Hematopoietic multipotent progenitor cell treated with erythropoietin and hydrocortisone succinate and interleukin-3 and kit ligand, for 17 days (in vitro differentiated cells): ENCODE measurements at regions not wholly inside any gene's neighbourhood (a gene's known extent, or its start where the extent isn't known, plus 50 kb on each side); places are given as distances from the start of the nearest gene placed in this dataset.
"Not testable (repeated sequence)": the region's sequence is repeated elsewhere in the genome, so short reads cannot be mapped to it uniquely, and the experiment has no call there.

Experiments used
- DNase-seq: peaks from one replicate; pipeline ENCODE4 v3.0.0-alpha.2; 2015; ENCODE audit warnings: low spot score

DNA sequence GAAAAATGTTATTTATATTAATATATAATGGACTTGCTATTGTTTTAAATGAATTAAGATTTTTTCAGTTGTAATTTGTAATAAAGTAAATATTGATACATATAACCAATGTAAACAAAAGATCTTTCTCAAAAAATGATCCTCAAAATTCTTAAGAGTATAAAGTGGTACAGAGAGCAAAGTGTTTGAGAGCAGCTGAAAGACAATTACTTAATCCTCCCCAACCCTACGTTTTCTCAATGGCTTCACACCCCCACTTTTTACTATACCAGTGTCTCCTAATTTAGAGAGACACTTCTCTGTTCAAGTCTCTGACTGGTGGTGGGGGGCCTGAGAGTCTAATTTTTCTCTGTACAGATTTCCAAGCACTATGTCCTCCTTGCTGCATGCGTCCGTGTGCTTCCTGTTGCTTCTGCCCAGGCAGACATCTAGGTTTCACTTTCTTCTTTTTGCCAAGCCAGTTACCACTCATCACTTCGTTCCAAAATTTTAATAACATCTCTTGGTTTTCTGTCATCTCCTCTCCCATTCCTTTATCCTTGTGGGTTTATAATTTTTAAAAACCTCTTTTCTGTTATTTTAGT is 276.3 kb upstream of the DNAJC19 start:
- DNase-seq: no peak

DNA sequence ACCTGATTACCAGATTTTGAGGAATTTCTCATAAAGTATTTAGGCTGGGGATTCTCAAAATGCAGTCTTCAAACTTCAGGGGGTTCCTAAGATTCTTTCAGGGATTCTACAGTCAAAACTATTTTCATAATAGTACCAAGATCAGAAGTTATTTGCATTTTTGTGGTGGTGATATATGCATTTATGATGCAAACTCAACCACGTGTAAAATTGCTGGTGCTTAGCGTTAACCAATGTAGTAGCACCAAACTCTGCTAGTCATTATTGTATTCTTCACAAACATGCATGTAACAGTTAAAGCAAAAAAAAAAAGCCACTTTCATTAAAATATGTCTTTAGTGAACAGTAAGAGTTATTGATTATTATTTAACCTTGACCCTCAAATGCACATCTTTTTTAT is 274.9 kb upstream of the DNAJC19 start:
- DNase-seq: no peak

DNA sequence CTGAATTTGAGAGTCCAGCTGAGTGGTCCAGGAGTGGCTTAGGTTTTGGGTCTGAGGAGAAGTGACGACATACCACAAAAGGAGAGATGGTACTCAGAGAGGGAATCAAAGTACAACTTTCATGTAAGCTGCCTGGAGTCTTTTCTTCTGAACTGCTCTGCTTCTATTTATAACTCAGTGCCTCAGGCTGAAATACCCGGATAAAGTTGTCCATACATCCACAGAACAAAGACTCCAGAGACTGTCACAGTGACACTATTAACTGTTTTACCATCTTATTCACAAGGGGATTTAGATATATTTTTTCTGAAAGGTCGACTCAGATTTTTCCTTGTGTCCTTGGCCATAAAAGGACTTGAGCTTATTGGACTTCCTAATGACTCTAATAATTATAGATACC is 264.3 kb upstream of the DNAJC19 start:
- DNase-seq: no peak

DNA sequence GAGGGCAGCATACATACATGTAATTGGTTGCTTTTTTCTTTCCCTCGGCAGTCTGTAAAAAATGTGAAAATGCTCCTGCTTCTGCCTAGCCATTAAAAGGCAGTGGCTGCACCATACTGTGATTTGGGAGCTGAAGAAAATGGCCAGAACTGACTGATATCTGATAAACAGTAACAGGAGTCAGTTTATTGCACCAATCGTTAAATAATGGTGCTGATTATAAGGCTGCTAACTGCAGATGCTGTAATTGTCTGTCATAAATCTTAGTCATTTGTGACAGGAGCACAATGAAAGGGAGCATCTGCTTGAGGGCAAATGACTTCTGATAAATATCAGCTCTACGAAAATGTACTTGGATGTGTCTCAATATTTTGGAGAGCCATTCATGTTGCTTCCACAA is 263.1 kb upstream of the DNAJC19 start:
- no peak for DNase-seq

DNA sequence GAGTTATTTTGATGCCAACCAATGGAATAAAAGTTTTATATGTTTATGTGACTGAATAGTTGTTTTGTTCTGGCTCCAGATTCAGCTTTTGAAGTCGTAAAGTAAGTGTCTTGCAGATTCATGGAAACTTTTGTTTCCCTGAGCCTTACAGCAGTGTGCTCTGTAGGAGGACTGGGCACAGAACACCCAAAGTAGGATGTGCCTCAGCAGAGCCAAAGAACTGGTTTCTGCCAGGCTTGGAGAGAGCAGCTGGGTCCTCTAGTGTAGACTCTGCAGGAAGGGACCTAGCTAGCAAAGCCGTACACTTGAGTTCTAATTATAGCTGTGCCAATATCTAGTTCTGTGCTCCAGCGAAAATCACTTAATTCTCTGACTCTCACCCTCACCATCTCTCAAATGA is 261.2 kb upstream of the DNAJC19 start:
- DNase-seq: no peak

DNA sequence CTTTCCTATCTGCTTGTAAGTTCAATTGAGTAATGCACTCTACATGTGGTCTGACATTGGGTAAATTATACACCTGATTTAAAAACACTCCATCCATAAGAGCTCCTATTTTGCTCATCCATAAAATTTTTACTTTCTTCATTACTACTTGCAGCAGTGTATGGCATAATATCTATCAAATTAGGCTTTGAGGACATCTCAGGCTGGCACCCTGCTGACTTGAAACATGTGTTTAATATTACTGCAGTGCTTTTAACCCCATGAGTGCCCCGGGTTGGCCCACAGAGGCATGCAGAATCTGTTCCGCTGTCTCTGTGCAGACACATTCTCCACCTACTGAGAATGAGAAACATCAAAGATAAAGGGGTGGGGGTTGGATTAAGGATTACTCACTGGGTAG is 249.9 kb upstream of the DNAJC19 start:
- DNase-seq: no peak

DNA sequence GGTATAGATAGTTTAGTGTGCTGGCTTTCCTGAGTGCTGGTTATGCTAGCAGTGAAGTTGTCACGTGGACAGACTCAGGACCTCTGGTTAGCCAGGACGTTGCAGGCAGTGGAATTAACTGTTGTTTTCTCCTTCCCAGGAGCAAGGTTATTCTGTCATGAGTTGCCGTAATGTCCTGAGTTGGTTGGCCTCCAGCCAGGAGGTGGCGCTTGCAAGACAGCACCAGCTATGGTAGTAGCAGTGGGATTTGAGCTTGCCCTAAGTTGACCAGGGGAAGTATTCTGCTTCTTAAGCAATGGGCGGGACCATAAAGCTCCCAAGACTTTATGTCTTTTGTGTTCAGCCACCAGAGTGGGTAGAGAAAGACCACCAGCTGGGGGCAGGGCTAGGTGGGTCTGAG is 240.7 kb upstream of the DNAJC19 start:
- no peak for DNase-seq

DNA sequence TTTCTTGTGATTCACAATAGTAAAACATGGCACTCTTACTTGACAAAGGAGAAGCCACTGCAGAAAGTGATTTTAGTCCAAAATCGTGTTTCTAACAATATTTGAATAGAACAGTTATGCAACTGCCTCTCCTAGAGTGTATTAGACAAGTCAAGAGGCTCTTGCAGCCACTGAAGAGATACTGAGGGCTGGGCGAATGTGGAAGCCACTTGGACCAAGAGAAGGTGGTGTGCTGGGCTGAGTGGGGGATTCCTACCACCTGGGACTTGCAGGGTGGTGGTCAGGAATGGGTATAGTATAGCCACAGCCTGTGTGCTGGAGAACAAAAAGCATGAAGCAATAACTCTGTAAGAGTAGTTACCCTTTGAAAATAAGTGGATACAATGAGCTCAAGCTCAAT is 223.8 kb upstream of the DNAJC19 start:
- no peak for DNase-seq

DNA sequence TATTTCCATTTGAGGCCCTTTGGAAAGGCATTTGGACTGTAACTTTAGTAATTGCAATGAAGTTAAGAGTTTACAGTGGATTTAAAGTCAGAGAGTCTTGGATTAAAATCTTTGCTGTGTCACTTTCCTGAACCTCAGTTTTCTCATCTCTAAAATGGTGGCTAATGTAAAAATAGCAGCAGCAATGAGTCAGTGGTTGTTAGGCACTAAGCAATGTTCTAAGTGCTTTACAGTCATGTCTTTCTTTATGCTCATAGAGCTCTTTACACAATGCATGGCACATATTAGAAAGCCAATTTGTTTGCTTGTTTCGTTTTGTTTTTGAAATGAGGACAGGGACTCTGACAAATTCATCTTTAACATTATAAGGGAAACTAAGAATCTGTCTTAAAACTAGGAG is 222.7 kb upstream of the DNAJC19 start:
- DNase-seq: no peak

DNA sequence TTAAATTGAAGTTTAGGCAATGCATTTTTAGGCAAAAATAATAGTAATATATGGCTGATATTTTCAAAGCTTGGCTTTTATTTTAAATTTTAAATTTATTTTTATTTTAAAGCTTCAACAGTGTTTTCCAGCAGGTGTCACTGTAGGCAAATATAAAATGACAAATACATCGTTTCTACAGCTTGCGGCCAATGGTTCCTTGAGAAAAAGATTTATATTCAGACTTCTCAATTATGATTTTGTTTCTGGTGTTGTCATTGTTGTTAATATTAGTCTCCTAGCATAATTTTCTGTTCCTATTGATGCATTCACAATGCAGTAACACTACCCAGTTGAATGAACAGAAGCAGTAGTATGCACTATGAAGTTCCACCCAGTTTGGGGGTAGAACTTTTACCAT is 220.7 kb upstream of the DNAJC19 start:
- DNase-seq: no peak

DNA sequence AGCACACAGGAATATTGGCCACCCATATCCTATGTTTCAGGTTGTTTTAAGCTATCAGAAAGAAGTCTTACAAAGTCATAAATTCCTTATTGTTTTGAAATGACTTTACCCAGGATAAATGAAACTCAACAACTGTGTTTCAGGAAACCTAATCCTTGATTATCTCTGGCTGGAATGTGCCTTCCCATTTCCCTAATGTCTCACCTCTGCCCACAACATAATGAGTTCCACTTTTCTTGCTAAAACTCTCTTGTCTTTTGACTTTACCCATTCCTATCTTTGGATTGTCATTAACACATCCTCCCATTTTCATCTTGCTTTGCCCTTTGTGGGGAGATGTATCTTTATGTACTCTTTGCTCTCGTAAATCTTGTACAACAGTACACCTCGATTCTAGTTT is 200.0 kb upstream of the DNAJC19 start:
- DNase-seq: no peak

DNA sequence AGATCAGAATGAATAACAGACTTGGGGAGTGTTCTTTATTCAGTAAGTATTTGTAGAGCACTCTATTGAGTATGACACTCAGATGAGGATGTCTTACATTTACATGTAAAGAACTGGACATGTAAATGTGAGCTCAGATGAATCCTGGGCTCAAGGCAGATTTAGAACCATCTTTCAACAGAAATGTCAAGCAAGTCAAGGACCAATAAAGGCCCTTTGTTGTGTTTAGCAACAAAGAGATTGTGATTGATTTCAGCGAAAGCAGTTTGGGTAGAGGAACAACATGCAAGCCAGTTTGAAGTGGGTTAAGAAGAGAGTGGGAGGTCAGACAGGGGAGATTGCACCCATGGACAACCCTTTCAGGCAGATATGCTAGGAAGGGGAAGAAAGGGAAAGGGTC is 194.2 kb upstream of the DNAJC19 start:
- no peak for DNase-seq

DNA sequence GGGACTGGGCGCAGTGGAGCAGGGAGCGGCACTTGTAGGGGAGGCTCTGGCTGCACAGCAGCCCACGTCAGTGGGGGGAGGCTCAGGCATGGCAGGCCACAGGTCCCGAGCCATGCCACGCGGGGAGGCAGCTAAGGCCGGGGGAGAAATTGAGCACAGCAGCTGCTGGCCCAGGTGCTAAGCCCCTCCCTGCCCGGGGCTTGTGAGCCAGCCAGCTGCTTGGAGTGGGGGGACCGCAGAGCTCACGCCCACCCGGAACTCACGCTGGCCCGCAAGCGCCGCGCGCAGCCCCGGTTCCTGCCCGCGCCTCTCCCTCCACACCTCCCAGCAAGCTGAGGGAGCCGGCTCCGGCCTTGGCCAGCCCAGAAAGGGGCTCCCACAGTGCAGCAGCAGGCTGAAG is 193.5 kb upstream of the DNAJC19 start:
- not testable (repeated sequence) for DNase-seq

DNA sequence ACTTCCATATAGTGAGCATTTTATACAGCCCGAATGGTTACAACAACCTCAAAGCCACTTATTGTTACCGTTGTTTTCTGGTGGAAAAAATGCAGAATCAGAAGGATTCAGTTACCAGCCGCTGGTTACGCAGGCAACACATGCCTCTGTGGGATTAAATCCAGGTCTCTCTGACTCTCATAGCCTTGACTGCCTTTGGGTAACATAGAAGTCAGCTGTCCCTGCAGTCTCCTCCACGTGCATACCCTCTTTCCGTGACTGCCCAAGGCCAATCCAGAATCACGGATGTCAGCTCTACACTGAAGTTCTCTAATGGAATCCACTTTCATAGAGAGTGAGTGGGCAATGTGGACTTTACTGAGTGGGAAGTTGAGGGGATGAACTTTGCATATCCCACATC is 189.5 kb upstream of the DNAJC19 start:
- DNase-seq: no peak

DNA sequence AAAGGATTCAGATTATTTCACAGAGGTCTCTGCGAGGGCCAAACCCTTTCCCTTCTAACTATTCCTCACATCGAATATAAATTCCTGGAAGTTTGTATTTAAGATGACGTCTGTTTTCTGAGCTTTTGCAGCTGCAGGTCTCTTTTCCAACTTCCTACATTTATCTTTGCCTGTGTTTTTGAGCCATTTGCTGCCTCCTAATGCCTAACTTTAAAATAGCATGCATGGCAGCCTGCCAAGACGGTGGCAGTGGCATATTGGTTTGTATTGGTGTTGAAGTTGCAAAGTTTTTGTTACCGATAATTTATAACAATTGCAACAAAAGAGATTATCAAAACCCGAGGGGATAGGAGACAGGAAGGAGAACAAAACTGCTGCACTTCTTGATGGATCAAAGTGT is 187.1 kb upstream of the DNAJC19 start:
- DNase-seq: peak; percentile 47

DNA sequence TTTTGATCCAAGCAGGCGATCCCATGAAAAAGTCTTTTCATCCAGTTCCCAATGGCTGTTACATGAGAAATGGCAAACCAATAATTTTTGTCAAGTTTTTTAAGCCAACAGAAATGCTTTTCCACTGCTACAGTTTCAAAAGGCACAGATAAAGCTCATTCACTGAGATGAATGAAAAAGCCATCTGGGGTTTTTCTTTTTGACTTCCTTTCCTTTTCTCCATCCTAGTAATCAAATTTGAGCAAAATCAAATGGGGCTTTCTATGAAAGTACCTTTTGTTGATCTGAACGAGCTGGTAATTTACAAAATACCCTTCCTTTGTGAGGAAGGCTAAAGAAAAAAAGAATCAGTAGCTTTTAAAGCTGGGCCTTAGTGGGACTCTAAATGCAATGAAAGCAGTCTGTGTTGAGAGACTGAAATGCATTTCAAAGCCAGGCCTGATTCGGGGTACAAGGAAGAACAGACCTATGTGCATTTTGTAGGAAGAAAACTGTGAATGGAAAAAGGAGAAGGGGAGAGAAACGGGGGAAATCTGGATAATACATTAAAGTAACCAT is 185.2 kb upstream of the DNAJC19 start:
- no peak for DNase-seq

DNA sequence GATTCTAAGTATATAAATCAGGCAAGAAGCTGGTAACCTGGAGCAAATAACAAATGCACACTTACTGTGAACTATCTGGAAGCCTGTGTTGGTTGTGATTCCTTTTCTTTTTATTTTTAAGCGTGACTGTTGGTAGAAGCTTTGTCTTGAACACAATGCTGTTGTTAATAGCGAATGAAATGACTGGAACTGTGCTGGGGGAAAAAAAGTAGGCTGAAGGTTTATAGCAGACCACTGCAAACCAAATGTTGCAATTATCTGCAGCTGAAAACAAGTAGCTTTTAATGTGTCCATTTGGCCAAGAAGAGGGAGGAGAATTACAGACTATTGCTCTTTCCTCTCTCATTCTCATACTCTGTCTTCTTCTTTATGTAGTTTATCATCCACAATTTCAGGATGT is 184.5 kb upstream of the DNAJC19 start:
- no peak for DNase-seq

DNA sequence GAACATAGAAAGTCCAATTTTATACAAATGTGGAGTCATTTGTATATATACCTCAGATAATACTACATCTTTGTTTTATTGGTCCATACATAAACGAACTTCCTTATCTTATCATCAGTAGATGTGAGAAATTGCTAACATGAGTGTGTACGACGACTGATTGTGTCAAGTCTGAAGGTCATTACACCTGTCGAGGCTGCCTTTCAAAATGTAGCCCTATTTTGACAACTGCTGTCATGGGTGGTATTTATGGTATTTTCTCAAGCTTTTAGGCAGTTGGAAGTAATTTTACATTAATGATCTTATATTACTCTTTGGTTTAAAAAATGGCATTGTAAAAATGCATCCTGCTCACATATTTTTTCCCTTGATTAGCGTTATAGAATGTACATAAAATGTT is 183.7 kb upstream of the DNAJC19 start:
- DNase-seq: no peak

DNA sequence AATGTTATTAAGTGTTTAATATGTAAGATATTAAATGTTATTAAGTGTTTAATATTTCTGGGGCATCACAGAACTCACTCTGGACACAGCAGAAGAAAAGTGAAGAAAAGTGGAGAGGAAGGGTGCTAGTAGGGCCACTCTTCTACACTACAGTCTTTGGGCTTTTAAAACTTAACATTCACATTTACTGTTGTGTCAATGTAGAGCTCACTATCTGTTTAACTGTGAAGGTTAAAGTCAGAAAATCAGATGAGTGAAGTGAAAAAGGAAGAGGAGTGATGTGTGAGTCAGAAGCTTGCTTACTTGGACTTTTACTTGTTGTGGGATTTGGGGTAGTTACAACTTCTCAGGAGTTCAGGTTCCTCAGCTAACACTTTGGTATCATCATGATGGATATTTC is 145.3 kb upstream of the DNAJC19 start:
- no peak for DNase-seq

DNA sequence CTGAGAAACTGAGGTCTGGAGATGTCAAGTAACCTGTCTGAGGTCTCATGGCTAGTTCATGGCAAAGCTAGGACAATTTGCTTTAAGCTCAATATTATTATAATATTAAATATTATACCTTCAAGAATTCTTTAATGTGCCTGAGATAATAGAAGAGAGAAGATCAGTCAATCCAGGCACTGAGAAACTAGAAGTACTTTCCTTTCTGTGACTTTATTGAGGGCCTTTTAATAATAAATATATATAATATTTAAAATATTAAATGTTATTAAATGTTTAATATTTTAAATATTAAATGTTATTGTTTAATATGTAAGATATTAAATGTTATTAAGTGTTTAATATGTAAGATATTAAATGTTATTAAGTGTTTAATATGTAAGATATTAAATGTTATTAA is 144.3 kb upstream of the DNAJC19 start:
- DNase-seq: no peak

DNA sequence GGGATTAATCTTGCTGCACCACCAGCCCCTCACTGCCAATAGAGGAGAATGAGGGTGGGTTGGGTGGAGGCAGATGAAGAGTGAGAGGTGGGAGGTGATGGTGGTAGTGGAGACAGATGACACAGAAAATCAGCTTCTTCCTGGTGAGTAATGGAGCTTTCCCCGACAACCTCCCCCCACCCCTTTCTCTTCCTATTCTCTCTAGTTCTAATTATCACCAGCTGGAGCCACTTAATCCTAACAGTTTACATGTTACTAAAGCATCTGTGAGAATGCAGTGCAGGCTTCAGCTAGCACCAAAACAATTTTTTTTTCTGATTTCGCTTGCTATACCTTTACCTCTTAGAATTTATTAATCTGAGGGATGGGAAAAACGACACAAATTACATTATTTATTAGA is 116.1 kb upstream of the DNAJC19 start:
- no peak for DNase-seq

DNA sequence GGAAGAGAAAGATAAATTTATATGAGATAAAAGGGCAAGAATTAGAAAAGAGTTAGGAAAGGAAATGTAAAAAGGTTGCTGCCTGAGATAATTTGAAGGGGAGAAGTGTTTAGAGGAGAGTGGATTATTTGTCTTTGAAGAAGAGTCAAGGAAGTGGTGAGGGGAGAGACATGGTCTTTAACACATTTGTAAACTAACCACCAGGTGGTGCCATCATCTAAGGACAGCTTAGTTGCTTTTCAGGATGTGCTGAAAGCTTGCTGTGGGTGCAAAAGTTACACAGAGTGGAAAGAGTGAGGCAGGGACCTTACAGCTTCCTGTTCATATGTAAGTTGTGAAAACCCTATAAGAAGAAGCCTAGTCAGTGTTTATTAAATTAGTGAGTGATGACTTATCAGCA is 114.1 kb upstream of the DNAJC19 start:
- no peak for DNase-seq

DNA sequence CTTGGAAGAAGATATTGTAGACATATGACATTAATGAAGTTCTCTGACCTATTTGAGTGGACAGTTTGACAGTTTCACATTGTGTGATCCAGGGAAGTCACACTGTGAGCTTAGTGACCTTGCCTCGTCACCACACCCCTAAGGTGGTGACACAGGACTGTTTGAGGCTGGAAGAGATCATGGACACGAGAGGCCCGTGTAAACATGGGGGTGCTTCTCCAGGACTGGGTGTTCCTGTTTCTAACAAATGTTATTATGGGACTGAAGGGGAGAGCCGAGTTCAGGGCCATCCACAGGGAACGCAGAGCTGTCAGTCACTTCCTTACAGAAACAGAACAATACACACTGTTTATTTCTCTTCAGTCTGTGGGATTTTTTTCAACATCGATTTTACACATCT is 96.5 kb upstream of the DNAJC19 start:
- DNase-seq: no peak

DNA sequence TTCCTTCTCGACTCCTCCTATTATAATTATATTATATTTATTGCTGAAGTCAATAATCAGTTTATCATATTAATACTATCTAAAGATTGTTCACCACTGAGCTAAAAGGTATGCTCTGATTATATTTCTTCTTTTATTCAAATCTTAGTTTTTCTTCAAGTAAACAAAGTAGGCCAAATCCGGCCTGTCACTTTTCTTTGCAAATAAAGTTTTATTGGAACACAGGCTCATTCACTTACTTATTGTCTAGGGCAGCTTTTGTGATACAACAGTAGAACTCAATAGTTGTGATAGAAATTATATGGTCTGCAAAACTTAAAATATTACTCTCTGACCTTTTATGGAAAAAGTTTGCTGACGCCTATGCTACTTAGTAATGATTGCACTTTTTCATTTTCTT is 92.4 kb upstream of the DNAJC19 start:
- no peak for DNase-seq

DNA sequence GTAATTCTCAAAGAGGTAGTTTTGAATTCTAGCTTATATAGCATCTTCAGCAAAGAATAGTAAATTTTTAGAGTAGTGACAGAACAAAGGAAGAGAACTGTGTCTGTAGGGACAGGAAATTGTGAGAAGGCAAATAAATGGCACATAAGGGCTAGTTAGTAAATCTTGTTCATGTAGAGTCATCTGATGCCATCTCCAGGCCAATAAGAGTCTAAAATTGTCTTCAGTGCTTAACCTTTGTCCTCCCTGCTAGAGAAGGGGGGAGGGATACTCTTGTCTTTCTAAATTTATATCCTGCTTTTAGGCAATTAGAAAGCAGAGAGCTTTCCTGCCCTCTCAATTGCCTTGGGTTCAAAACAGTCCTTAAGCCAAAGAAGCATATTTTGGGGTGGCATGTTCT is 87.0 kb upstream of the DNAJC19 start:
- no peak for DNase-seq
